Upper lobe of left lung (tissue), 6 donors: ENCODE measurements at regions not wholly inside any gene's neighbourhood (a gene's known extent, or its start where the extent isn't known, plus 50 kb on each side); places are given as distances from the start of the nearest gene placed in this dataset.

Experiments
- ATAC-seq, 2 donors: fragments of 200-7000 bp; cut with Tn5 transposase; one replicate each; pipeline ENCODE4 v1.9.1; 2022; ENCODE audit warnings: mild to moderate bottlenecking in 2 of 2, moderate library complexity in 2 of 2; ENCODE audit not compliant: low FRiP score in 2 of 2
- DNase-seq, 2 donors: peaks; one replicate each; pipeline ENCODE4 v3.0.0-alpha.2; 2019 to 2020
- H3K27ac ChIP-seq, 4 donors: fragments of 200-600 bp; sonication (generic); one replicate each; pipeline ENCODE4 v1.5.1; 2016 to 2019
- H3K27me3 ChIP-seq, 4 donors: fragments of 200-600 bp; sonication (generic); one replicate each; pipeline ENCODE4 v1.5.1; 2017 to 2019
- H3K36me3 ChIP-seq, 4 donors: fragments of 200-600 bp; sonication (generic); one replicate each; pipeline ENCODE4 v1.5.1; 2016 to 2019
- H3K4me1 ChIP-seq, 4 donors: fragments of 200-600 bp; sonication (generic); one replicate each; pipeline ENCODE4 v1.5.1; 2018 to 2019
- H3K4me3 ChIP-seq, 4 donors: fragments of 200-600 bp; sonication (generic); one replicate each; pipeline ENCODE4 v1.5.1; 2017 to 2019; ENCODE audit warnings: mild to moderate bottlenecking in 2 of 4, moderate library complexity in 1 of 4
- H3K9me3 ChIP-seq, 4 donors: fragments of 200-600 bp; sonication (generic); one replicate each; pipeline ENCODE4 v1.5.1; 2018 to 2019
- EP300 ChIP-seq, 4 donors: sonication (generic); formaldehyde crosslinking; IDR thresholded peaks; one replicate each; pipeline ENCODE4 v1.5.1; 2017; ENCODE audit warnings: antibody characterized with exemption in 4 of 4, control low read depth in 2 of 4
- POLR2A ChIP-seq, 4 donors: fragments of 450-650 bp; IDR thresholded peaks; one replicate each; pipeline ENCODE4 v1.5.1; 2016 to 2017; ENCODE audit warnings: antibody characterized with exemption in 4 of 4, mild to moderate bottlenecking in 2 of 4
- POLR2AphosphoS5 ChIP-seq, 2 donors: sonication (generic); formaldehyde crosslinking; IDR thresholded peaks; one replicate each; pipeline ENCODE4 v1.5.1; 2017; ENCODE audit warnings: antibody characterized with exemption in 2 of 2
- WGBS, 2 donors: methylation state at CpG; one replicate each; pipeline ENCODE4 v1.1.5; 2017 to 2018; 5-methylcytosine and 5-hydroxymethylcytosine counted together
- small RNA-seq, 4 donors: library from RNA; depleted of rRNA; stranded (forward); fragments of <200 nt; gene quantifications; one replicate each; pipeline ENCODE3, GENCODE V24; 2016
- TF ChIP-seq, protein P1 (sequence below), 6 experiments: fragments of 450-650 bp in 4 of 6; fragments of 200-600 bp in 2 of 6; sonication (generic) in 2 of 6; IDR thresholded peaks; one replicate each; pipeline ENCODE4 v1.5.1; 2016 to 2019; ENCODE audit warnings: antibody characterized with exemption in 6 of 6
- donor health status: DM: no; HTN: no; CAD: no; lungs with moderate emphysema.
- donor health status: DM: no; HTN: yes; CAD: no; lungs with severe emphysema.

DNA sequence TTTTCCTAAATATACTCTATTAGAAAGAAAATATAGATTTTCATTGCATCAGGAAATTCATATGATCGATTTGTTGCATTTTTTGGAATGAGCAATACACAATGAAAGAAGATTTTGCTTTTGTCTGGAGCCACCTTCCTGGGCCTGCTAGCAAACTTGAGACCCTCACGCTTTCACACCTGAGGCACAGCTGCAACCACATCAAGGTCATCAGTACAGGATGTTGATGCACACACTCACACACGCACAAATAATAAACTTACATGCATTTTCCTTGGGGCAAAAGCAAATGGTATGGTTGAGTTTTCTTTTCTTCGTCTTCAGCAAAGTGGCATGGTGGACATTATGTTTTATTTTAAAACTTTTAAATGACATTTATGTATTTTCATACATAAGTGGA is 64.8 kb upstream of the SATB1 start:
- peaks cover 0 to 2% (median 0%) of the 10 kb centered on the region in 4 donors for H3K9me3 ChIP-seq
- DNase-seq: no peak
- no peak for ATAC-seq
- no peaks in the 10 kb centered on the region for H3K4me1 ChIP-seq
- H3K27me3 ChIP-seq: no peaks in the 10 kb centered on the region
- H3K4me3 ChIP-seq: no peak overlapping the region
- TF ChIP-seq, protein P1, sequence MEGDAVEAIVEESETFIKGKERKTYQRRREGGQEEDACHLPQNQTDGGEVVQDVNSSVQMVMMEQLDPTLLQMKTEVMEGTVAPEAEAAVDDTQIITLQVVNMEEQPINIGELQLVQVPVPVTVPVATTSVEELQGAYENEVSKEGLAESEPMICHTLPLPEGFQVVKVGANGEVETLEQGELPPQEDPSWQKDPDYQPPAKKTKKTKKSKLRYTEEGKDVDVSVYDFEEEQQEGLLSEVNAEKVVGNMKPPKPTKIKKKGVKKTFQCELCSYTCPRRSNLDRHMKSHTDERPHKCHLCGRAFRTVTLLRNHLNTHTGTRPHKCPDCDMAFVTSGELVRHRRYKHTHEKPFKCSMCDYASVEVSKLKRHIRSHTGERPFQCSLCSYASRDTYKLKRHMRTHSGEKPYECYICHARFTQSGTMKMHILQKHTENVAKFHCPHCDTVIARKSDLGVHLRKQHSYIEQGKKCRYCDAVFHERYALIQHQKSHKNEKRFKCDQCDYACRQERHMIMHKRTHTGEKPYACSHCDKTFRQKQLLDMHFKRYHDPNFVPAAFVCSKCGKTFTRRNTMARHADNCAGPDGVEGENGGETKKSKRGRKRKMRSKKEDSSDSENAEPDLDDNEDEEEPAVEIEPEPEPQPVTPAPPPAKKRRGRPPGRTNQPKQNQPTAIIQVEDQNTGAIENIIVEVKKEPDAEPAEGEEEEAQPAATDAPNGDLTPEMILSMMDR (IDR thresholded peaks at IDR 0.05): no peak
- no peak for TF ChIP-seq POLR2A (IDR thresholded peaks at IDR 0.05)
- no peak for TF ChIP-seq EP300 (IDR thresholded peaks at IDR 0.05)
- TF ChIP-seq POLR2AphosphoS5 (IDR thresholded peaks at IDR 0.05): no peak
- no peaks in the 10 kb centered on the region for H3K36me3 ChIP-seq
- WGBS, 2 donors: 75 to 85% methylated on average over 4 of the region's 4 CpGs
- H3K27ac ChIP-seq: no peak overlapping the region

GRCh38 chr3:18483226-18483625 is 58.1 kb upstream of the SATB1 start:
- peaks cover 0 to 4% (median 0%) of the 10 kb centered on the region in 4 donors for H3K9me3 ChIP-seq
- H3K27ac ChIP-seq: no peak overlapping the region
- DNase-seq (no peak), ATAC-seq (no peak)
- no peaks in the 10 kb centered on the region for H3K36me3 ChIP-seq
- 60 to 73% methylated on average over 3 of the region's 3 CpGs for WGBS, 2 donors
- no peak overlapping the region for H3K4me3 ChIP-seq
- H3K27me3 ChIP-seq: no peaks in the 10 kb centered on the region
- no peaks in the 10 kb centered on the region for H3K4me1 ChIP-seq
- TF ChIP-seq POLR2A (IDR thresholded peaks at IDR 0.05): no peak

DNA sequence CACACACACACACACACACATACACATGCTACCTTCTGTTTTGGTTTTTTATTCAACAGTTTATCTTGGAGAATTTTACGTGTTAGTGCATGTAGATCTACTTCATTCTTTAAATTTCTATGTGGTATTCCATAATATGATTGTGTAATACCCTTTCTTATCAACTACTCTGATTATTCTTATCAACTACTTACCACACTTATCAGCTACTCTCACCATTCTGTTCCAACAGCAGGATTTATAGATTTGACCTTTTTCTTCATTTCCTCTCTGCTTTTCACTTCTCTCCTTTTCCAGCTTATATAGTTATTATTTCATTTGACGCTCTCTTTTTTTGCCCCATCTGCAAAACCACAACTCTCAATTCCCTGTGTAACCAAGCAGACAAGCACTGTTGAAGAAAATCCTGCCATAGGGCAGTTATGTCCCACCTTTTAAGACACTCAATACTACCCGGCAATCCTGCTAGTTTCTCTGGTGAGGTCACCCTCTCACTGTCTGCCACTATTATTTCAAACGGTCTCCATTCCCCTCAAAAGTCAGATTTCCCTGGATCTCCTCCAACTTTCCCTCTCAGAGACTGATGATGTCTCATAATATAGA is 56.9 kb upstream of the SATB1 start:
- DNase-seq (no peak), ATAC-seq (no peak)
- no peak overlapping the region for H3K4me3 ChIP-seq
- no peak for TF ChIP-seq EP300 (IDR thresholded peaks at IDR 0.05)
- TF ChIP-seq POLR2AphosphoS5 (IDR thresholded peaks at IDR 0.05): no peak
- TF ChIP-seq, protein P1 (IDR thresholded peaks at IDR 0.05): no peak
- no peak for TF ChIP-seq POLR2A (IDR thresholded peaks at IDR 0.05)
- H3K36me3 ChIP-seq: no peaks in the 10 kb centered on the region
- WGBS, 2 donors: 29 to 33% methylated on average over 4 of the region's 4 CpGs
- no peaks in the 10 kb centered on the region for H3K27me3 ChIP-seq
- H3K9me3 ChIP-seq: peaks cover 0 to 4% (median 0%) of the 10 kb centered on the region in 4 donors
- no peaks in the 10 kb centered on the region for H3K4me1 ChIP-seq
- no peak overlapping the region for H3K27ac ChIP-seq

DNA sequence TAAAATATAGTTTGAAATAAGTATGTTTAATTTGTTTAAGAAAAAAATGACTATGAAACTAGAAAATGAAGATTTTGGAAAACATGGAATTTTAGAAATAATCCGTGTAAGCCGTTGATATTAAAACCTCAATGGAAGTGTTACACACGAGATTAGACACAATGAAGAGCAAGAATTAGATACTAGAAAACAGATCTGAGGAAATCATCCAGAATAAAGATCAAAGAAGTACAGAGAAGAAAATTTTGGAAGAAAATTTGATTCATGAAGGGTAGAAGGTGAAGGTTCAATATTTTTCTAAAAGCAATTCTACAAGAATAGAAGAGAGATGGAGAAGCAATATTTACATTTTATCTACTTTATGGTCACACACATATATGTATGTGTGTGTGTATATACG is 52.5 kb upstream of the SATB1 start:
- H3K27ac ChIP-seq: no peak overlapping the region
- ATAC-seq (no peak), DNase-seq (no peak)
- no peaks in the 10 kb centered on the region for H3K36me3 ChIP-seq
- no peaks in the 10 kb centered on the region for H3K4me1 ChIP-seq
- WGBS, 2 donors: 81 to 83% methylated on average over 4 of the region's 4 CpGs
- H3K27me3 ChIP-seq: no peaks in the 10 kb centered on the region
- no peak overlapping the region for H3K4me3 ChIP-seq
- no peaks in the 10 kb centered on the region for H3K9me3 ChIP-seq
- TF ChIP-seq, protein P1 (IDR thresholded peaks at IDR 0.05): no peak
- TF ChIP-seq POLR2AphosphoS5 (IDR thresholded peaks at IDR 0.05) (no peak), POLR2A (IDR thresholded peaks at IDR 0.05) (no peak), EP300 (IDR thresholded peaks at IDR 0.05) (no peak)

Small RNA genes in the stretch of these regions (small RNA-seq; reads per million reads assigned to genes)
- gene RNU6-138P: 0 reads per million in 4 donors
